IMR-90 (cell line): ENCODE measurements at regions not wholly inside any gene's neighbourhood (a gene's known extent, or its start where the extent isn't known, plus 50 kb on each side); places are given as distances from the start of the nearest gene placed in this dataset.

Source experiments
- ATAC-seq: fragments of 200-7000 bp; cut with Tn5 transposase; 2 replicates; pipeline ENCODE4 v1.9.1; 2020; ENCODE audit warnings: low read depth, mild to moderate bottlenecking, moderate library complexity
- BruUV-seq: library from RNA; stranded (reverse); fragments of 400-500 nt; replicated peaks from 2 replicates; lab custom pipeline; 2021; lab: Mats Ljungman, UMichigan
- CTCF ChIA-PET: fragments of 300-600 bp; formaldehyde crosslinking; extraction: SDS; loops from one replicate; lab custom pipeline; 2021; ENCODE audit warnings: antibody characterized with exemption; lab: Yijun Ruan, JAX
- POLR2A ChIA-PET: fragments of 300-600 bp; sonication (Branson Sonifier 250); formaldehyde crosslinking; loops from one replicate; lab custom pipeline; 2022; ENCODE audit warnings: antibody characterized with exemption; ENCODE audit not compliant: unreplicated experiment; lab: Charles Lee
- DNase-seq: peaks from one replicate; pipeline ENCODE4 v3.0.0; 2013
- H2AFZ ChIP-seq: replicated peaks from 2 replicates; pipeline ENCODE3; 2013; ENCODE audit warnings: low read length, mild to moderate bottlenecking; ENCODE audit not compliant: poor library complexity
- H2AK5ac ChIP-seq: 2 replicates; pipeline ENCODE4 v1.6.1; 2013; ENCODE audit warnings: low read depth, low read length, inconsistent platforms
- H2AK9ac ChIP-seq: replicated peaks from 2 replicates; pipeline ENCODE3; 2013; ENCODE audit warnings: mild to moderate bottlenecking, low read depth, low read length, moderate library complexity; ENCODE audit not compliant: poor library complexity
- H2BK120ac ChIP-seq: 2 replicates; pipeline ENCODE4 v1.6.1; 2013; ENCODE audit warnings: low read depth, low read length, inconsistent platforms
- H2BK15ac ChIP-seq: 3 replicates; pipeline ENCODE4 v1.6.1; 2013; ENCODE audit warnings: low read depth, low read length, inconsistent platforms
- H2BK20ac ChIP-seq: 2 replicates; pipeline ENCODE4 v1.6.1; 2013; ENCODE audit warnings: low read depth, mild to moderate bottlenecking, inconsistent platforms, low read length, moderate library complexity
- H2BK5ac ChIP-seq: 2 replicates; pipeline ENCODE4 v1.6.1; 2013; ENCODE audit warnings: mild to moderate bottlenecking, low read depth, low read length, inconsistent platforms; ENCODE audit not compliant: poor library complexity, severe bottlenecking
- H3K14ac ChIP-seq: replicated peaks from 2 replicates; pipeline ENCODE4 v1.6.1; 2013; ENCODE audit warnings: low read depth, low read length, inconsistent platforms
- H3K18ac ChIP-seq: 2 replicates; pipeline ENCODE4 v1.6.1; 2013; ENCODE audit warnings: low read depth, low read length, control low read depth
- H3K23ac ChIP-seq: 2 replicates; pipeline ENCODE4 v1.6.1; 2013; ENCODE audit warnings: low read depth, low read length, inconsistent platforms
- H3K27ac ChIP-seq: 2 replicates; pipeline ENCODE4 v1.5.1; 2013; ENCODE audit warnings: mild to moderate bottlenecking, control low read depth, low read length; ENCODE audit not compliant: insufficient read depth
- H3K27me3 ChIP-seq: 2 replicates; pipeline ENCODE4 v1.6.1; 2013; ENCODE audit warnings: low read length; ENCODE audit not compliant: control insufficient read depth, insufficient read depth
- H3K36me3 ChIP-seq: 2 replicates; pipeline ENCODE4 v1.6.1; 2013; ENCODE audit warnings: low read length, mixed read lengths; ENCODE audit not compliant: control insufficient read depth, insufficient read depth
- H3K4ac ChIP-seq: 2 replicates; pipeline ENCODE4 v1.6.1; 2013; ENCODE audit warnings: low read depth, low read length, inconsistent platforms
- H3K4me1 ChIP-seq: 2 replicates; pipeline ENCODE4 v1.6.1; 2013; ENCODE audit warnings: low read length, mixed read lengths; ENCODE audit not compliant: control insufficient read depth, insufficient read depth
- H3K4me2 ChIP-seq: 2 replicates; pipeline ENCODE4 v1.6.1; 2013; ENCODE audit warnings: low read depth, mild to moderate bottlenecking, control low read depth, low read length, moderate library complexity
- H3K4me3 ChIP-seq: 2 replicates; pipeline ENCODE4 v1.5.1; 2013; ENCODE audit warnings: low read depth, mild to moderate bottlenecking, control low read depth, low read length, moderate library complexity; ENCODE audit not compliant: insufficient read depth
- H3K56ac ChIP-seq: 2 replicates; pipeline ENCODE4 v1.6.1; 2013; ENCODE audit warnings: low read length, inconsistent platforms; ENCODE audit not compliant: insufficient read depth; ENCODE audit errors: extremely low read depth
- H3K79me1 ChIP-seq, 2 experiments: 2 replicates each; pipeline ENCODE4 v1.6.1; 2013; ENCODE audit warnings: low read length in 2 of 2, inconsistent platforms in 1 of 2, low read depth in 1 of 2
- H3K9ac ChIP-seq: 2 replicates; pipeline ENCODE4 v1.6.1; 2013; ENCODE audit warnings: low read depth, low read length, control low read depth
- H3K9me1 ChIP-seq: 2 replicates; pipeline ENCODE4 v1.6.1; 2013; ENCODE audit warnings: low read length, inconsistent platforms; ENCODE audit not compliant: insufficient read depth
- H3K9me3 ChIP-seq: 2 replicates; pipeline ENCODE4 v1.6.1; 2013; ENCODE audit warnings: low read length; ENCODE audit not compliant: control insufficient read depth, insufficient read depth
- H4K20me1 ChIP-seq: 2 replicates; pipeline ENCODE4 v1.6.1; 2013; ENCODE audit warnings: low read length, inconsistent platforms; ENCODE audit not compliant: insufficient read depth
- H4K5ac ChIP-seq: 2 replicates; pipeline ENCODE4 v1.6.1; 2013; ENCODE audit warnings: mild to moderate bottlenecking, low read depth, low read length, control low read depth
- H4K8ac ChIP-seq, 2 experiments: 2 replicates each; pipeline ENCODE4 v1.6.1; 2013; ENCODE audit warnings: low read depth in 2 of 2, low read length in 2 of 2, control low read depth in 1 of 2, inconsistent platforms in 1 of 2
- H4K91ac ChIP-seq: 2 replicates; pipeline ENCODE4 v1.6.1; 2013; ENCODE audit warnings: low read depth, low read length, inconsistent platforms; ENCODE audit not compliant: insufficient read depth
- CEBPB ChIP-seq: IDR thresholded peaks from 2 replicates; pipeline ENCODE4 v1.6.1; 2012; ENCODE audit warnings: low read depth, low read length, improper control_type of control experiment
- MAFK ChIP-seq: IDR thresholded peaks from 2 replicates; pipeline ENCODE4 v1.6.1; 2012; ENCODE audit warnings: low read depth, low read length, improper control_type of control experiment
- WGBS, 2 experiments: methylation state at CpG; one replicate each; pipeline versions ENCODE4 v1.1.5 to v1.1.7; 2013; ENCODE audit warnings: missing lambda C conversion rate in 2 of 2; ENCODE audit not compliant: insufficient read length in 1 of 2; ENCODE audit errors: extremely low coverage in 2 of 2; 5-methylcytosine and 5-hydroxymethylcytosine counted together
- dilution Hi-C: fragments of 300-500 bp; cut with HindIII; formaldehyde crosslinking; loops from one replicate; pipeline ENCODE4 v1.14.3; 2018; ENCODE audit warnings: low sequenced_read_pairs; ENCODE audit not compliant: unreplicated experiment
- in situ Hi-C: fragments of 300-500 bp; cut with MboI; formaldehyde crosslinking; loops from 3 replicates; pipeline ENCODE4 v1.14.3; 2019; ENCODE audit warnings: low sequenced_read_pairs, inconsistent platforms, mixed read lengths
- intact Hi-C: fragments of 100-400 bp; cut with micrococcal nuclease; formaldehyde crosslinking; loops from 2 replicates; pipeline ENCODE4 v1.10.0; 2022
- TF ChIP-seq, protein P1 (sequence below): fragments of 150-350 bp; IDR thresholded peaks from 2 replicates; pipeline ENCODE4 v1.6.1; 2017; ENCODE audit warnings: mild to moderate bottlenecking, antibody characterized with exemption, low read length, low read depth

DNA sequence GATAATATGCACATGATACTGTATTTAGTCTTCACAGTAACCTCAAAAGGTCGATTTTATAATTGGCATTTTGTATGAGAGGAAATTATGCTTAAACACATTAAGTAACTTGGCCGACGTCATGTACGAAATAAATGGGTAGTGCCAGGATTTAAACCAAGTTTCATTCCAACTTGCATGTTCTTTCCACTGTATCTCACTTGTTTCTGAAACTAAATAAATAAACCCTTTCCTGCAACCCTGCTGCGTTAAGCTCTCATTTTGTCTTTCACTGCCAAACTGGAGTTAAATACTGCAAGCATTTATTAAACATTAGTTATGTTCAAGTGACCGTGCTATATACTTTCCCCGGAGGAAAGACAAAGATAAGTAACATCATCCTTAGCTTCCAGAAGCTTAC is 293.9 kb upstream of the PRKD1 start:
- Histone ChIP-seq H4K8ac (peak overlapping the region in 1 of 2 experiments; percentile 6; a peak in 1 of 4 replicates), H3K9ac (no peak overlapping the region), H2BK5ac (no peak overlapping the region), H4K5ac (no peak overlapping the region), H2AK9ac (no peak overlapping the region), H2BK120ac (peak overlapping the region; percentile 22; the same call in 1 of the 2 replicates), H2BK15ac (no peak overlapping the region), H3K27me3 (no peaks in the 10 kb centered on the region), H3K79me1 (no peaks in the 10 kb centered on the region), H4K91ac (0 out of 2 replicates have a peak overlapping the region, but pooled peaks have one; percentile 4), H2BK20ac (peak overlapping the region; percentile 9; the same call in 1 of the 2 replicates), H3K4ac (peak overlapping the region; percentile 22; the same call in 1 of the 2 replicates), H3K9me3 (no peaks in the 10 kb centered on the region), H3K23ac (no peak overlapping the region), H2AFZ (no peak overlapping the region), H3K56ac (no peak overlapping the region), H3K4me1 (peaks cover 14% of the 10 kb centered on the region), H3K18ac (no peak overlapping the region; the same call in 1 of the 2 replicates), H3K27ac (no peak overlapping the region), H2AK5ac (no peak overlapping the region), H3K36me3 (no peaks in the 10 kb centered on the region), H3K4me2 (no peak overlapping the region), H3K14ac (no peak overlapping the region), H4K20me1 (no peaks in the 10 kb centered on the region), H3K9me1 (peaks cover 3% of the 10 kb centered on the region), H3K4me3 (no peak overlapping the region)
- TF ChIP-seq CEBPB: no peak
- no peak for TF ChIP-seq MAFK
- TF ChIP-seq, protein P1, sequence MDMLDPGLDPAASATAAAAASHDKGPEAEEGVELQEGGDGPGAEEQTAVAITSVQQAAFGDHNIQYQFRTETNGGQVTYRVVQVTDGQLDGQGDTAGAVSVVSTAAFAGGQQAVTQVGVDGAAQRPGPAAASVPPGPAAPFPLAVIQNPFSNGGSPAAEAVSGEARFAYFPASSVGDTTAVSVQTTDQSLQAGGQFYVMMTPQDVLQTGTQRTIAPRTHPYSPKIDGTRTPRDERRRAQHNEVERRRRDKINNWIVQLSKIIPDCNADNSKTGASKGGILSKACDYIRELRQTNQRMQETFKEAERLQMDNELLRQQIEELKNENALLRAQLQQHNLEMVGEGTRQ: no peak
- no TSS peak for BruUV-seq
- ATAC-seq: no peak
- dilution Hi-C loops (no loop called here), intact Hi-C loops (no loop called here), in situ Hi-C loops (loop anchor here (25.0 kb wide), 3 partner anchors 309 to 1209 kb away; no protein-coding TSS in a partner anchor)
- ChIA-PET POLR2A (no interaction called here), CTCF (interaction anchor here (1.2 to 1.4 kb wide), 2 partner anchors 30 to 49 kb away, joined by 4 to 5 read pairs; no protein-coding TSS in a partner anchor)
- WGBS, 2 experiments: no CpG with 5 or more reads among the region's 7 CpGs
- DNase-seq: no peak
